GM21576 (cell line): ENCODE measurements at regions not wholly inside any gene's neighbourhood (a gene's known extent, or its start where the extent isn't known, plus 50 kb on each side); places are given as distances from the start of the nearest gene placed in this dataset.
"Not testable (repeated sequence)": the region's sequence is repeated elsewhere in the genome, so short reads cannot be mapped to it uniquely, and the experiment has no call there.

Source experiments
- ATAC-seq: cut with Tn5 transposase; IDR thresholded peaks from one replicate; pipeline ENCODE4 v1.9.1; 2021; ENCODE audit warnings: mild to moderate bottlenecking, moderate library complexity; ENCODE audit not compliant: unreplicated experiment

DNA sequence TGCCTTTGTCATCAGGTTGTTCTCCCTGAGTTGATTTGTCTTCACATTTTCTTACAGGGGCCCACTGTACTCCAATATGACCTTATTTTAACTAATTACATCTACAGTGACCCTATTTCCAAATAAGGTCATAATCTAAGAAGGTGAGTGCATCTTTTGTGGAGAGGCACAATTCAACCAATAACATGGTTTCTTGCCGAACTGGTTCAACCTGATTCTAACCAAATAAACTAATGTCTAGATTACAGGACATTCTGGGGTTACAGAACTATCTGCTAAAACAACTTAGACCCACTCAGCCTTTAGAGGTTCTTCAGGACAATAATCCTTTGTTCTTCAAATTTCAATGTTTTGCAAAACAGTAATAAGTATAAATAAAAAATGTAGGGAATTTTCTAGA is 496.5 kb upstream of the SOX11 start:
- no peak for ATAC-seq

DNA sequence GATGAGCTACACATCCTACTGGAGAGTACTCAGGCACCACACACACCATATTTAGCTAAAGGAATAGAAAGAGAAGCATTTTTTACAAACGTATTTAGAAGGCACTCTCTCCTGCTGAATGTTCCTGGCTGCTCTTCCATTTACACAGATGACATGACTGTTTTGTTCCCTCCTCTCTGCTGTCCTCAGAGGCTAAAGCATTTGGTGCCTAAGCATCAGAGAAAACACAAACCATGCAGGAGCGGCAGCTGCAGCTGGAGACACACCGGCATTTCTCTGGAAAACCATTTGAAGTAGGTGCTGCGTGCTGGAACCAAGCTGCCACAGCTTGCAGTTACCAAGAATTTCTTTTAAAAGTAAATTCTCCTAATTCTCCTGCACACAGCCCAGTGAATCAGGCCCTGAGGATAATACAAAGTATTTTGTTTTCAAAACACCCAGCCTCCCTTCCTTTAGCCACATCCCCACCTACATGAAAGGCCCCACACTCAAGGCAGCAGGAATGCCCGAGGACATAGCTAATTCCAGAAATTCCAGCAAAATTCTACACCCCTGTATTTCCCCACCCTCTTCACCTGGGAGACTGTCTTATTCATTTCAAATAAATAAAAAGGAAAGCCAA is 488.9 kb upstream of the SOX11 start:
- no peak for ATAC-seq

- ATAC-seq = not testable (repeated sequence)
These were observed 485.4 kb upstream of the SOX11 start for GRCh38 chr2:5206742-5207141.

- ATAC-seq = no peak
These were observed 476.1 kb upstream of the SOX11 start for GRCh38 chr2:5215989-5216607.

GRCh38 chr2:5227062-5227699 is 465.0 kb upstream of the SOX11 start:
- ATAC-seq = no peak

DNA sequence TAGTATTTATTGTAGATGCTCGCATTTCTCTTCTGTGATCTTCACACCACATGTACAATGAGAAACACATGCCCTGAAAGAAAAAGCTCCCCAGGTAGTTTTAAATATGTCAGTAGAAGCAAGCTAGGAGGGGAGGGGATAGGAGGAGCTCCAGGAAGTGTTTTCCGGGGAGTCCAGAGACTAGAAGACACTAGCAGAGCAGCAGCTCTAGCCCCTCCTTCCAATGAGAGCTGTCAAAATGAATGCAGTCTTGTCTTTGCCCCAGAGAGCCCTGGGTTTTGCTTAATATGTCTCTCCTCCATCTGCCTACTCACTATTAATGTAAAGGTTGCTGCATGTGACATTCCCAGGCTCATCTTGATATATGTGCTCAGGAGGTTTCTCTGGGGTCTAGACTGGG is 462.6 kb upstream of the SOX11 start:
- ATAC-seq = no peak

DNA sequence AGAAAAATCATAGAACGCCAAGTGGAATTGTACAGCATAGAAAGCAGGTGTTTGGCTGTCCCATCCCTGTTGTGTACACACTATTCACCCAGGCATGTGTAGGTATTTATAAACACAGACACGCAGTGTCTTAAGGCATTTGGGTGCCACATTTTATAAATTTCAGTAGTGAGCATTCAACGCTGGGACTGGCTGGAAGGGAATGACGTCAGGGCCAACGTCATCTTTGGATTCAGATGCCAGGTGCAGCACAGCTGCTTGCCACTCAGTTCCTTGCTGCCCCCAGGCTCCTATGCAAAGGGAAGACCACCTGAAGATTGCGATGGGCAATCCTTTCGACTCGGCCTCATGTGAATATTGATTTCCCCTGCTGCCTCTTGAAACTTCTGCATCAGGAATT is 461.7 kb upstream of the SOX11 start:
- ATAC-seq = no peak

DNA sequence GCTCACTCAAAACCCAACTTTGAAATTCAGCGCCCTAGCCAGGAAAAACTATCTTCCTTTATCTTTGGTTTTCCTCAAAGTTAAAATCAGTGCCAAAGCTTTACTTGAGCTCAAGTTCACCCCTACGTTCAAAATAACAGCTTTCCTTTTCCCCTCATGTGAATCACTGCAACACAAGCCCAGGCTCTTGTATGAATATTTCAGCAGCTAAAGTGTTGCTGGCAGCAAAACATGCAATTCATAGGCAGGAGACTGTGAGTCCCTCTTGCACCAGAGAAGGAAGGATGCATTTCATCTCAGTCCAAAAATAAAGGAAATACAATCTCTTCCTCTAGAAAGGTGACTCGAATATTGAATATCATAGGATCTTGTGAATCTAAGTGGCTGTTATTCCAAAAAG is 461.3 kb upstream of the SOX11 start:
- no peak for ATAC-seq

GRCh38 chr2:5231287-5231686 is 460.9 kb upstream of the SOX11 start:
- ATAC-seq = no peak

GRCh38 chr2:5234563-5234962 is 457.6 kb upstream of the SOX11 start:
- no peak for ATAC-seq

DNA sequence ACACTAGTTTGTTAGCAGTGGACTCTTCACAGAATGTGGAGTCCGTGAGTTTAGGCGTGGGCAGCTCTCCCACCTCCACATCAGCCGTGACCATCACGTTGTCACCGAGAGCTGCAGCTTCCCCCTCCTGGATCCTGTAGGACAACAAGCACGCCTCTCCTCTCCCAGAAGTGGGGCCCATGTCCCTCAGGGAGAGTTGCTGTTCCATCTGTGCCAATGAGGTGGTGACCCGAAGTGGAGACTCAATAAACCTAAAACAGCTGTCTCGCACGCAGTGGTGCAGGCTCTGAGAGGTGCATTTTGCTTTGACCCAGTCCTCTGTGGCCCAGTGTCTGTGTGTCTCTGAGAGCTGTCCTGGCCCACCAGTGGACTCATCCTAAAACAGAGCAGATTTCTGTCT is 456.5 kb upstream of the SOX11 start:
- ATAC-seq = no peak

DNA sequence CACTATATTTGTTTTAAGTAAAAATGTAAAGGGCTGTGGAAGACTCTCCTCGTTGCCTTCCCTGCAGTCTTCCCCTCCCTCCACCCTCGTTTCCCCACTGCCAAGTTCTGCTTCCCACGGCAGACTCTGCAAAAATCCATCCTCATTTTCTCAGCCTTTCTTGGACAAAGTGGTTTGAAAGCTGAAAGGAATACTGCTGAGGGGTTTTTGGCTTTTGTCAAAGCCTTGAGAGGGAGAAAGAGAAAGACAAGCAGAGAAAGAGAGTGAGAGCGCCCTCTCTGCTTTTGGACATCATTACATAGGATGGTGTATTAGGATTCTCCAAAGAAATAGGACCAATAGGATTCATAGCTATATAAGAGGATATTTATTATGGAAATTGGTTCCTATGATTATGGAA is 455.9 kb upstream of the SOX11 start:
- ATAC-seq = no peak

DNA sequence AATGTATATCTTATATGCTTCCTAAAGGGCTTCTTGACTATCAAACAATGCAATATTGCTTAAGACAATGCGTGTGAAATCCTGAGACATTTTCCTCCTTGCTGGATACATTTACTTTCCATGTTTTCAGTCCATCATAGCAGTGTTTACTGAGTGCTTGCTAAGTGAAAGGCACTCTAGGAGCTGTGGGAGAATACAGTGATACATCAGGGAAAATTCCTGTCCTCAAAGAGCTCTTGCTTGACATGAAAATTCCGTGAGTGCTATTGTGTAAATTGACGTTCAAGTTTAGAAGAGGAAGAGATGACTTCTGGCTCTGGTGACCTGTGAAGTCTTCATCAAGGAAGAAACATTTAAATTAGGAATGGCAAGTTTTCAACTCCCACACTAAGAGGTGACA is 449.4 kb upstream of the SOX11 start:
- no peak for ATAC-seq

DNA sequence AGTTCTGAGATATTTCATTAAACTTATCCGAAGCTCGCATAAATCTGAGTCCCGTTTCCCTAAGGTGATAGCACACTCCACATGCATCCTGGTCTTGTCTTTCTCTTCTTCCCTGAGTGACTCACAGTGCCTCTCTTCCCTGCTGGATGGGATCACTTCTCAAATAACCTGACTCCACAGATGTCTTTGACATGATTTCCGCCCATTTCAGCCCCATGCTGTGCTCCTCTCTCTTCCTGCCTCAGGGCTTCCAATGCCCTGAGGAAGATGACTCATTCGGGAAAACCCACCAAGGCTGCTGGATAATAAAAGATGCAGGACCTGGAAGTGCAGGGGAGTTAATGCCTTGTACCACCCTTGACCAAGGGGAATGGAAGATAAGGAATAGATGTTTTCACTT is 441.7 kb upstream of the SOX11 start:
- no peak for ATAC-seq

DNA sequence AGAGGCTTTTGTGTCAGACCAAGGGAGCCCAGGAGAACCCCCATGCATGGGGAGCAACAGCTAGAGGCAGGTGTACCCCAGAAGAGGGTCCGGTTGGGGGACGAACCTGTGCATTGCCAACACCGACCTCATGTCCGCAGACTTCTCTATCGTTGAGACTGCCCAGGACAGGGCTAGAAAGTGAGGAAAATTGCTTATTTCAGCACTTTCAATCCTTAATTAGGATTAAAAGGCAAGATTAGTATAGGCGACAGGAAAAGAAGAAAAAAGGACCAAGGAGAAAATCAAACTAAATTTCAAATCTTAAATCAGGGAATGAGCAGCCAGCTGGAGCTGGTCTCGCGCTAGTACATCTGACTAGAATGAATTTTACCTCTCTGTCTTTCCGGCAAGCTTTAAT is 438.9 kb upstream of the SOX11 start:
- ATAC-seq = no peak

- no peak for ATAC-seq
These were observed 437.3 kb upstream of the SOX11 start for GRCh38 chr2:5254791-5255332.

DNA sequence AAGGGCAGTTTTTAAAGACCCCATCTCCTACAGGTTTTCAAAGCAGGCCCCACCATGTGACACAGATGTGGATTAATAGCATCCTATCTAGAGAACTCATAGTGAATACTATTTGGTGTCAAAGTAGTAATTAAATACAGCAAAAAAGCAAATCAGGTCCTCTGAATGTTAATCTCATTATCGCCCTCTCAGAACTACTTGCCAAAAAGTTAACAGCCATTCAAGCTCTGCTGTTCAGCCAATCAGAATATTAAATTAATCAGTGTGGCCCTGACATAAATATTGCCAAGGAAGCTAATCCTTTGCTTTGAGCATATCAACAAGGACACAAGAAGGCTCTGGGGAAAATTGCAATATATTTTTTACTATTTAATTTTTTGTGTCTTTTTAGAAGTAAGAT is 428.9 kb upstream of the SOX11 start:
- ATAC-seq = no peak

DNA sequence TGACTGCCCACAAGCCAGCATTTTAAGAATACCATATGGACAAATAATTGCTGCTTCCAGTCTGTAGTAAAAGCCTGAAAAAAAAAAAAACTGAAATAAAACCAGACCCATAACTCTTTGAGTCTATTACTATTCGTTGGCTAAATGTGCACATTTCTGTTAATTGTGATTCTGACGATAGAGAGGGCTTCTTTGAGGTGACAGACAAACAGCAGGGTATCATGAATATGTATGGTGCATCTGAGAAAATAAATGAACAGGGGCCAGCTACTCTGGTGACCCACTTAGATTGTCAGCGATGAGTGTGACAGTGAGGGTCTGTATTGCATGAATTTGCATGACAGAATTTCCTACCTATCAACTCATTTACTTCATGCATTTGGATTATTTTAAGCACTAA is 427.8 kb upstream of the SOX11 start:
- ATAC-seq = no peak

DNA sequence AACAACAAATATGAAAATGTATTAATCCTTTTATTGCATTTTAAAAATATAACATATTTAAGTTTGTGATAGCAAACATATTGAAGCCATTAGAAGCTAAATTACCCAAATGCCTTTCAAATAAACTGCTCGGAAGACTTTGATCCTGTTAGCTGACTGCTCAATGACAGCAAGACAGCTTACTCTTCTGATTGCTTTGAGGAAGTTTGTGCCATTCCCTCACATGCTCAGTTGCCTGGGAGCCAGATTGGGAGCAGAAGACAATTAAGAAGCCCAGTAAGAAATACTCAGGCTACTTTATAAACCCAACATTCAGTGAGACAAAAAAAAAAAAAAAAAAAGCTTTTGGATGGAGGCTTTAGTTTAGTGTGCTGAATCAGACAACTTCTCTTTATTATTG is 407.1 kb upstream of the SOX11 start:
- no peak for ATAC-seq

DNA sequence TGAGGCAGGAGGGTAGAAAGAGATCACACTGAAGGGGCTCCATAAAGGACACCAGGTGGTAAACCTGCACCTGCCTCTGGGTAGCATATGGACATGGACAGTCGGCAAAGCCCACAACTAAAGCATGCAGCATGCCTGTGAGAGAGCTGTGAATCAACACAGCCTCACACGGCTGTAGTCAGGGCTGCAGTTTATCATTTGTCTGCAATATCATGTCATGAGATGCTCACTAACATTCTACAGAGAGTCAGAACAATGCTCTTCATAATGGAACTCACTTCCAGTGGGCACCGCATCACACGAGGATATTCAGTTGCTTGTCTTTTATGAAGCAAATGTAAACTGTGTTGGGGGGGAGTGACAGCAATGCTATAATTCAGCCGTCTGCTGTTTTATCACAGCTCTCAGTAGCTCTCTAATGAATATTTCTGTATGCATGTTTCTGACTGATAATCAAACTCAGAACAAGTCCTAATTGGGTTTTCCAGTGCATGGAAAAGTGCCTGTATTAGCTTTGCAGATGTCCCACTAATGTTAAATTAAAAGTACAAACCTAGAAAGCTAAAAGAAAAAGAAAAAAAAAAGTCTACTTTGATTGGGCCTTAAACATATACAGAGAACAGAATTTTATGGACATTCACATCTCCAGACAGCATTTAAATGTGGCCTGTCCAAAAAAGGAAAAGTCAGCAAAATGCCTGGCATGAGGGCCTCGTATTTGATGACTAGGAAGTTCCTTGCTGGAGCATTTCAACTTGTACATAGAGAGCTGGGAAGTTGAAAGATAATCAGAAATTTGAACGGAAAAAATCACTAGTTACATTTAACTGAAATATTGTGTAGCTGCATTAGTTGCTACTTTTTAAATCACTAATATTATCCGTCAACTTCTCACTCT is 406.1 kb upstream of the SOX11 start:
- no peak for ATAC-seq

DNA sequence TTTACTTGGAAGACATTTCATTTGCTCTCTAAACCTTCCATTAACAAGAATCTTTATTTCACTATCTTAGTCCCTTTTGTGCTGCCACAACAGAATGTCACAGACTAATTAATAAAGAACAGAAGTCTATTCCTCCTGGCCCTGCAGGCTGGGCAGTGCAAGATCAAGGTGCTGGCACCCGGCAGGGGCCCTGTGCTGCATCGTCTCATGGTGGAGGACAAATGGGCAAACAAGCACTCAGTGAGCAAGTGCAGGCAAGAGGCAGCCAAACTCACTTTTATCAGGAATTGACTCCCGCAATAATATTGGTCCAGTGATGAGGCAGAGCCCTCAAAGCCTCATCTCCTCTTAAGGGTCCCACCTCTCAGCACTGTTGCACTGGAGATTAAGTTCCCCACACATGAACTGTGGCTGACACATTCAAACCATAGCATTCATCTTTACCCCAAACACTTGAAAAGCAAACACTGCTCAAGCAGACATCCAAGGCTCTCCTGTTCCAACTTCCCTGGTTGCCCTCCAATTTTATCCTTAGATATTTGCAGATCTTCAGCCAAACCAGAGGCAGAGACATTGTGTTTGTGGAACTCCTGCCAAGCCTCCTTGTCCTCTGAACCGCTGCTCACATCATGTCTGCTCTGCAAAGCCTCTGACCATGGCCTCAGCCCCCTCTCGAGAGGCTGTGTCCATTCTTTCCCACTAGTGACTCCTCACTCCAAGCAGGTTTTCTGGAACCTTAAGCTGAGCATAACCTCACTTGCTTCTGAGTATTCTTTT is 404.4 kb upstream of the SOX11 start:
- ATAC-seq = no peak
